ENCODE measurements at regions not wholly inside any gene's neighbourhood (a gene's known extent, or its start where the extent isn't known, plus 50 kb on each side); places are given as distances from the start of the nearest gene placed in this dataset.
"Not testable (repeated sequence)": the region's sequence is repeated elsewhere in the genome, so short reads cannot be mapped to it uniquely, and the experiment has no call there.

GRCh38 chr2:42988055-42988454 is 195.7 kb upstream of the HAAO start:
- FAIRE-seq = not testable (repeated sequence)

GRCh38 chr2:42987112-42987922 is 194.9 kb upstream of the HAAO start:
- no peak for FAIRE-seq

DNA sequence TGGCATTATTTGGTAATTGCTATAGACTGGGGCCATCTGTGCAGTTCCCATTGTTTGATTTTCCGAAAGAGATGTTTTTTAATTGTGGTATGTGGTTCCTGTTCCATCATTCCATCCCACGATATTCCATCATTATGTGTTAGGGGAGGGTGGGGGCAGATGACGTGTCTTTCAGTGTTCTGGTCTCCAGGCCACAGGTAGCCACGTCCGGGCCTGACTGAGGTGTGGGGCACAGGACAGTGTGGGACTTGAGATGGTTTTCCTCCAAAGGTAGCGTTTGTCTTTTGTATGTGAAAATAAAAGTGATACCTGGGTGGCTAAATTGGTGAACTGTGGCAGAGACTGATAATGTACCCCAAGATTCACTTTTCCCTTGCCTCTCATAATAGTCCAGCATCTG is 192.2 kb upstream of the HAAO start:
- FAIRE-seq = no peak

GRCh38 chr2:42984081-42984480 is 191.7 kb upstream of the HAAO start:
- FAIRE-seq = no peak

GRCh38 chr2:42980764-42981416 is 188.5 kb upstream of the HAAO start:
- no peak for FAIRE-seq

- no peak for FAIRE-seq
These were observed 187.7 kb upstream of the HAAO start for GRCh38 chr2:42979870-42980763.

DNA sequence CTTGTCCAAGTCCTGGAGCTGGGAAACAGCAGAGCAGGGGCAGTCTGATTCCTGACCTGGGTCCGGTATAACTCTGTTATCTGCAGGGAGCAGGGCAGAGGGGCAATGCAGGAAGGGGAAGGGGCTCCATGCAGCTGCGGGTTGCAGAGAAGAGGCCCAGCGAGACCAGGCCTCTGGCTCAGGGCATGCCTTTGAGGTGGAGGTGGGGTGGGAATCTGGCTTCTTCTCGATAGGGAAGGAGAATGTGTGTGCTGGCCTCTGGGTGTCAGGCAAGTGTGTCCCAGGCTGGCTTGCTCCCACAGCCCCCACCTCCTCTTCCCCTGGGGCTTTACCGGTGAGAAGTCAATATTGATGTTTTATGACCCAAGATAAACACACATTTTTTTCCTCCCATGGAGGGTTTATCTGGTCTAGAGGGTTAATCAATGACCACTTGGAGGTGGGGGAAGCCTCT is 187.1 kb upstream of the HAAO start:
- no peak for FAIRE-seq

DNA sequence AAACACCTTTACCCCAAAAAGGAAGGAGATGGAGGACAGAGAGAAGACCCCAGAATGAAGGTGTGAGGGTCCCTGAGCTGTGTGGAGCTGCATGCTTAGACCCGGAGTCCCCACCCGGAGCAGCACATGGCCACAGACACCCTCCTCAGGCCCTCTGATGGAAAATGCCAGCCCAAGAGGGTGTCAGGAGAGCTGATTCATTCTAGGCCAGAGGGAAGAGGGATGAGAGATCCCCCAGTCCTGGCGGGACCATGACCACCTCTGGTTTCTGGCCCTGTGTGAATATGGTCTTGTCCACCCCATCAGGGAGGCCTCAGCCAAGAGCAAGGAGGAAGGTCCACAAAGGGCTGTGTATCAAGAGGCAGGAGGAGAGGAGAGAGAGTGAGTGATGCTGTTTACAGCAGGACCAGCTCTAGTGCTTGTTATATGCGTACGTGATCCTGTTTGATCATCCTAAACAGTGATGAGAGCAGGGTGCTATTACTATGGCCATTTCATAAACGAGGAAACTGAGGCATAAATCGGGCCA is 186.6 kb upstream of the HAAO start:
- FAIRE-seq = no peak

DNA sequence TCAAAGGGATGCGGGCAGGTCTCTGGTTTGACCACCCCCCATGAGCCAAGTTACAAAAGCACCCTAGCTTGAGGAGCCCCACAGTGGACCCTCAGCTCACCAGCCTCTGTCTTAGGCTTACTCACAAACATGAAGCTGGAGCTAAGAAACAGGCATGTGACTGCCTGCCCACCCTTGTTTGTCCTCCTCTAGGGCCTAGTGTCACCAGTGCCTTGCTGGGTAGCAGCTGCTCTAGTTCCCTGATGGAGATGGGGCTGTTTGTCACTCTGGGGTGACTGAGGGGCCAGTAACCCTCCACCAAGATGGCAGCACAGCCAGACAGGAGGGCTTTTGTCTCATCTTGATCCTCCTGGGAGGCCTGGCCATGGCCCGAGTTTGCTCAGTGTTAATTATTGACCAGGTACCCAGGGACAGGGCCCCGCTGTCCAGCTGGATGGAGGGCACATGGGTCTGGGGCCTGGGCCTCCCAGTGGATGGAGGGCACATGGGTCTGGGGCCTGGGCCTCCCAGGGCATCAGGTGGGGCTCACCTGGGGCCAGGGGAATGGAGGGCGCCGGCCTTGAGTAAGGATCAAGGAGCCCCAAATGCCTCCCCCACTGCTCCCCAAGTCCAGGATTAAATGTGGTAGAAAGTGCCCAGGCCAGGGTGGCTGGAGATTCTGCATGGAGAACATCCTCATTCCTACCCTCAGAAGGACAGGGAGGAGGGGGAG is 185.9 kb upstream of the HAAO start:
- FAIRE-seq = no peak

DNA sequence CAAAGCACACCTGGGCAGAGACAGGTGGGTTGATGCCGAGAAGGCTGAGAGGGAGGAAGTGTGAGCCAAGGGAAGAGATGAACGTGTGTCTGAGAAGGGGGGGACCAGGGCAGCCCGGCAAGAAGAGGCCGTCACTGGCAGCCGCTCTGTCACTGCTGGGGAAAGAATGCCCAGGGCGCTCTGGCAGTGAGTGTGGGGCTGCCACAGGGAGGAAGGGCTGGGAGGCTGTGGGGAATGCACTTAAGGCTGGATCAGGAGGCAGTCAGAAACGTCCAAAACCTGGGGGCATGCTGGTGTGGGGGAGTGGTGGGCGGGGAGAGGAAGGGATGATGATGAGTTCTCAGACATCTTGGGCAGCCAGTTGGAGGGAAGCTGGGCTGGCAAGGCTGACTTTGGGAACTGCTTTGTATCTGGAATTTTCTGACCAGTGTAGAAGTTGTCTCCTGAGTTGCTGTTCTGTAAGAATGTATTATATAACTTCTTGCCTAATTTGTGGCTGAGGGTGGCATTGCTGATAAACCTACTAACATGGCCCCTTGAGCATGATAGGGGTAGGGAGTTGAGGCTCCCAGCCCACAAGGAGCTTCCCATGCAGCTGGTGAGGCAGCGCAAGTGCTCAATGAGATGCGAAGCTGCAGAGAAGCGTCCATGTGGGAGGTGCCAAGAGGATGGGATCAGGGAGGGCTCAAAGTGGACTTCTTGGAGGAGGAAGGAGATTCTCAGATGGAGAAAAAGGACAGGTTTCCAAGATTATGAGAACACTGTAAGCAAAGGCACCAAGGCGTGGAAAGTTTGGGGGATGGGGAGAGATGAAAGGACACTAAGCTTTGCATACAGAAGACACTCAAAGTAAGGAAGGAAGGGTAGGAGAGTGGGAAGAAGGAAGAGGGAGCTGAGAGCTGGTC is 185.1 kb upstream of the HAAO start:
- FAIRE-seq = no peak

- FAIRE-seq = no peak
These were observed 184.0 kb upstream of the HAAO start for GRCh38 chr2:42976351-42976750.

DNA sequence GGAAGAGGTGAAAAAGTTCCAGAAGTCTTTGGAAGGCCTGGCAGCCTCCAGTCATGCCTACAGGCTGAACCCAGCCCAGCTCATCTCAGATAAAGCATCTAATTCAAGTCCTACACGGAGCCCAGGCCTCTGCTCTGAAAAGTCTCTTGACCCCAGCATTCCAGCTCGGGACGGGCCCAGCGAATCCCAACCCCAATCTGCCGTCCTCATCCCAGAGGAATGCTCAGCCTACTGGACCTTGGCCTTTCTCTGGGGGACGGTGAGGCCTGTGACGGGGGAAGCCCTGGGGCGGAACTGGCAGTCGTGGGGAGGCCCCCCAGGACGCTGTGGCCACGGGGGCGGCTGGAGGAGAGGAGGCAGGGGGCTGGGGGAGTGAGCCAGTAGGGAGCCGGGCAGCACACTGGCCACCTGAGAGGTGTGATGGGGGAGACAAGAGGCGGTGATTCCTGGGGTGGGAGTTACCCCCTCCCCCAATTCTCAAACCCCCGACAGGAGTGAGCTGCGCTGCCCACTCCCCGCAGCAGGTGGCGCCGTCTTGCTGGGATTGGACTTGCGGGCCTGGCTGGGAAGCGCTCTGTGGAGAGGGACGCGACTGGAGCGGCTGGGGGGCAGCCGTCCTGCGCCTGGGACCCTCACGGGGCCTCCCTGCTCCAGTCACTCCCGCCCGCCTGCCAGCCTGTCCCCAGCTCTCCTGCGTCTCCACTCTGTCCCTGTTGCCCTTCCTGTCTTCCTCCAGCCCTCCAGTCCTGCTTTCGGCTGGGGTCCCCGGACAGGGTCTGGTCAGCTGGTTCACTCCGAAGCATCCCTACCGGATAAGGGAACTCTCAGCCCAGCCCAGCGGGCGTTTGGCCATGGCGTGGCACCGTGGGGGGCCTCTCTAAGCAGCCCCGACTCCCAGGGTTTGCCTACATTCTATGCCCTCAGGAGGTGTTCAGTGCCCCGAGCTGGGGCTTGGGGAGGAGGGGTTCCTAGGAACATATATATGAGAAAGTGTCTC is 182.6 kb upstream of the HAAO start:
- FAIRE-seq = no peak

GRCh38 chr2:42974169-42974720 is 181.9 kb upstream of the HAAO start:
- no peak for FAIRE-seq

GRCh38 chr2:42973726-42974125 is 181.3 kb upstream of the HAAO start:
- FAIRE-seq = no peak

DNA sequence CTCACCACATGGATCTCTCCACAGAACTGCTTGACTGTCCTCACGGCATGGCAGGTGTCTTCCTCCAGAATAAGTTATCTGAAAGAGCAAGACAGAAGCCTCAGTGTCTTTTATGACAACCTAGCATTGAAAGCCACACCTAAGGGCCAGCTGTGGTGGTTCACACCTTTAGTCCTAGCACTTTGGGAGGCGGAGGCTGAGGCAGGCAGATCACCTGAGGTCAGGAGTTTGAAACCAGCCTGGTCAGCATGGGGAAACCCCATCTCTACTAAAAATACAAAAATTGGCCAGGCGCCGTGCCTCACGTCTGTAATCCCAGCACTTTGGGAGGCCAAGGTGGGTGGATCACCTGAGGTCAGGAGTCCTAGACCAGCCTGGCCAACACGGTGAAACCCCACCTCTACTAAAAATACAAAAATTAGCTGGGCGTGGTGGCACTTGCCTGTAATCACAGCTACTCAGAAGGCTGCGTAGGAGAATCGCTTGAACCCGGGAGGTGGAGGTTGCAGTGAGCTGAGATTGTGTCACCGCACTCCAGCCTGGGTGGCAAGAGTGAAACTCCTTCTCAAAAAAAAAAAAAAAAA is 180.6 kb upstream of the HAAO start:
- not testable (repeated sequence) for FAIRE-seq

- no peak for FAIRE-seq
These were observed 179.8 kb upstream of the HAAO start for GRCh38 chr2:42971947-42972736.

DNA sequence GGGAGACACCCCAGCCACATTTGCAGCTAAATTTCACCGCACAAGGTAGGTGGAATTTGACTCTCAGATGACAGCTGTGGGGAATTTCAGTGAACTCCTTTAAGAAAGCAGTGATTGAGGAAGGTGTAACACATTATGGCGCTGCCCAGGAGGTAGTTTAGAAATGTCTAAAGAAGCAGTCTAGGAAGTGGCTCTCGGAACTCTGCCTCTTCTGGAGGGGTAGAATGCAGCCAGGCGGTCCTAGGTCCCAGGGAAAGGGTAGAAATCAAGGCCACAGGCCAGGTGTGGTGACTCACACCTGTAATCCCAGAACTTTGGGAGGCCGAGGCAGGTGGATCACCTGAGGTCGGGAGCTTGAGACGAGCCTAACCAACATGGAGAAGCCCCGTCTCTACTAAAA is 179.0 kb upstream of the HAAO start:
- FAIRE-seq = no peak

DNA sequence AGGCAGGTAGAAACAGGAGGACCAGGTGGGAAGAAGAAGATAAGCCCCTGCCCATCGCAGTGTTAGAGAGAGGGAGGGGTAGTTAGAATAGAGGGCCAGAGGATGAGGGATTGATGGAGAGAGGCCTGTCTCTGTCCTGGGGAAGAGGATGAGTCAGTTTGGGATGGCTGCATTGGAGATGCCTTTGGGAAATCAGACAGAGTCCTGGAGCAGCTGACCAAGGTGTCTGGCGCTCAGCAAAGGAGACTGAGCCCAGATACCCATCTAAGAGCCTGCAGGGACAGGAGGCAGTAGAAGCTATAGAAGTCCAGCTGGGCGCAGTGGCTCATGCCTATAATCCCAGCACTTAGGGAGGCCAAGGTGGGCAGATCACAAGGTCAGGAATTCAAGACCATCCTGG is 177.8 kb upstream of the HAAO start:
- no peak for FAIRE-seq

Measured in colon (tissue), 2 donors.